KMS-11 (cell line): ENCODE measurements at regions not wholly inside any gene's neighbourhood (a gene's known extent, or its start where the extent isn't known, plus 50 kb on each side); places are given as distances from the start of the nearest gene placed in this dataset.

ENCODE experiments used
- H2AFZ ChIP-seq: fragments of 200-600 bp; sonication (generic); 2 replicates; pipeline ENCODE4 v1.6.1; 2016; ENCODE audit warnings: antibody characterized with exemption, mixed run types, low read depth
- H3K27ac ChIP-seq: fragments of 200-600 bp; sonication (generic); 2 replicates; pipeline ENCODE4 v1.6.1; 2016; ENCODE audit warnings: mild to moderate bottlenecking, mixed run types
- H3K27me3 ChIP-seq: fragments of 200-600 bp; sonication (generic); 2 replicates; pipeline ENCODE4 v1.6.1; 2017; ENCODE audit warnings: mild to moderate bottlenecking, low read depth, mixed run types, moderate library complexity; ENCODE audit not compliant: insufficient read depth
- H3K36me3 ChIP-seq: fragments of 200-600 bp; sonication (generic); 2 replicates; pipeline ENCODE4 v1.6.1; 2017; ENCODE audit warnings: mild to moderate bottlenecking, mixed run types; ENCODE audit not compliant: insufficient read depth
- H3K4me1 ChIP-seq: fragments of 200-600 bp; sonication (generic); 2 replicates; pipeline ENCODE4 v1.6.1; 2016; ENCODE audit warnings: mild to moderate bottlenecking, low read depth, mixed run types; ENCODE audit not compliant: poor library complexity, severe bottlenecking
- H3K4me2 ChIP-seq: fragments of 200-600 bp; sonication (generic); 2 replicates; pipeline ENCODE4 v1.7.0; 2016; ENCODE audit warnings: mild to moderate bottlenecking, mixed run types
- H3K4me3 ChIP-seq: fragments of 200-600 bp; sonication (generic); IDR thresholded peaks from 2 replicates; pipeline ENCODE4 v1.6.1; 2017; ENCODE audit warnings: low read depth, low read length, mixed read lengths; ENCODE audit not compliant: insufficient read depth
- H3K79me2 ChIP-seq: fragments of 200-600 bp; sonication (generic); 2 replicates; pipeline ENCODE4 v1.6.1; 2016; ENCODE audit warnings: low read depth, mixed run types; ENCODE audit not compliant: insufficient read depth
- H3K9ac ChIP-seq: fragments of 200-600 bp; sonication (generic); 2 replicates; pipeline ENCODE4 v1.6.1; 2016; ENCODE audit warnings: mild to moderate bottlenecking, mixed run types
- H4K20me1 ChIP-seq: fragments of 200-600 bp; sonication (generic); 2 replicates; pipeline ENCODE4 v1.6.1; 2016; ENCODE audit warnings: mild to moderate bottlenecking, mixed run types; ENCODE audit not compliant: insufficient read depth
- TF ChIP-seq, protein P1 (sequence below): fragments of 200-600 bp; sonication (generic); conservative IDR thresholded peaks from 2 replicates; pipeline ENCODE4 v1.6.1; 2017; ENCODE audit warnings: low read depth, mild to moderate bottlenecking, antibody characterized with exemption, low read length, moderate library complexity, mixed read lengths

DNA sequence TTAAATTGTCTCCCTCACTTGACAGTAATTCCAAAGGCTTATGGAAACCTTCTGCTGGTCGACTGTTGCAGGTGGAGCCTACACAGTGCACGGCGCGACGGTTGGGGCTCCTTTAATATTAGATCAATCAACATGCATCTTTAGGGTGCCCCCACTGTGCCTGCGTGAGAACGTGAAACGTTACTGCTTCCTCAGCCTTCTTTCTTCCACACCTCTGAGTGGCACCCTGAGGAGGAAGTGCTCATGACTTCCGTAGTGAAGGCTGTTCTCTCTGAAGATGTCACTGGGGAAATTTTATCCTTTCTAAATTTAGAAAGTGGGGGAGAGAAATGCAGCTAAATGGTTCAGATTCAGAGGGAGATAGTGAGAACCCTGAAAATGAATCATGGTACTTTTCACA lies 184.0 kb upstream of the ZFP42 start:
- Histone ChIP-seq H2AFZ (no peak overlapping the region), H4K20me1 (0 out of 2 replicates have a peak, but pooled peaks cover 3% of the 10 kb centered on the region), H3K36me3 (no peaks in the 10 kb centered on the region), H3K4me3 (no peak overlapping the region), H3K4me1 (no peaks in the 10 kb centered on the region), H3K27me3 (no peaks in the 10 kb centered on the region), H3K4me2 (no peak overlapping the region), H3K9ac (no peak overlapping the region), H3K79me2 (no peaks in the 10 kb centered on the region), H3K27ac (no peak overlapping the region)
- TF ChIP-seq, protein P1, sequence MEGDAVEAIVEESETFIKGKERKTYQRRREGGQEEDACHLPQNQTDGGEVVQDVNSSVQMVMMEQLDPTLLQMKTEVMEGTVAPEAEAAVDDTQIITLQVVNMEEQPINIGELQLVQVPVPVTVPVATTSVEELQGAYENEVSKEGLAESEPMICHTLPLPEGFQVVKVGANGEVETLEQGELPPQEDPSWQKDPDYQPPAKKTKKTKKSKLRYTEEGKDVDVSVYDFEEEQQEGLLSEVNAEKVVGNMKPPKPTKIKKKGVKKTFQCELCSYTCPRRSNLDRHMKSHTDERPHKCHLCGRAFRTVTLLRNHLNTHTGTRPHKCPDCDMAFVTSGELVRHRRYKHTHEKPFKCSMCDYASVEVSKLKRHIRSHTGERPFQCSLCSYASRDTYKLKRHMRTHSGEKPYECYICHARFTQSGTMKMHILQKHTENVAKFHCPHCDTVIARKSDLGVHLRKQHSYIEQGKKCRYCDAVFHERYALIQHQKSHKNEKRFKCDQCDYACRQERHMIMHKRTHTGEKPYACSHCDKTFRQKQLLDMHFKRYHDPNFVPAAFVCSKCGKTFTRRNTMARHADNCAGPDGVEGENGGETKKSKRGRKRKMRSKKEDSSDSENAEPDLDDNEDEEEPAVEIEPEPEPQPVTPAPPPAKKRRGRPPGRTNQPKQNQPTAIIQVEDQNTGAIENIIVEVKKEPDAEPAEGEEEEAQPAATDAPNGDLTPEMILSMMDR, result no peak

- Histone ChIP-seq H3K9ac (no peak overlapping the region), H3K4me1 (no peaks in the 10 kb centered on the region), H3K36me3 (no peaks in the 10 kb centered on the region), H2AFZ (no peak overlapping the region), H3K79me2 (no peaks in the 10 kb centered on the region), H3K27me3 (no peaks in the 10 kb centered on the region), H4K20me1 (0 out of 2 replicates have a peak, but pooled peaks cover 3% of the 10 kb centered on the region), H3K4me3 (no peak overlapping the region), H3K27ac (no peak overlapping the region), H3K4me2 (no peak overlapping the region)
- TF ChIP-seq, protein P1, result no peak
Measured at GRCh38 chr4:187814737-187815465, 180.7 kb upstream of the ZFP42 start.

- Histone ChIP-seq H3K9ac (no peak overlapping the region), H3K27ac (no peak overlapping the region), H3K27me3 (no peaks in the 10 kb centered on the region), H3K4me1 (no peaks in the 10 kb centered on the region), H3K36me3 (no peaks in the 10 kb centered on the region), H2AFZ (no peak overlapping the region), H4K20me1 (no peaks in the 10 kb centered on the region), H3K4me2 (no peak overlapping the region), H3K79me2 (no peaks in the 10 kb centered on the region), H3K4me3 (no peak overlapping the region)
- TF ChIP-seq, protein P1, result no peak
Measured at GRCh38 chr4:187826725-187827124, 168.8 kb upstream of the ZFP42 start.

GRCh38 chr4:187827631-187828030 lies 167.9 kb upstream of the ZFP42 start:
- no peaks in the 10 kb centered on the region for H3K36me3 ChIP-seq
- TF ChIP-seq, protein P1, result no peak
- no peaks in the 10 kb centered on the region for H4K20me1 ChIP-seq

More at GRCh38 chr4:187827631-187828030, 167.9 kb upstream of the ZFP42 start:
- Histone ChIP-seq H3K4me1 (no peaks in the 10 kb centered on the region), H3K79me2 (no peaks in the 10 kb centered on the region), H3K27me3 (no peaks in the 10 kb centered on the region), H2AFZ (no peak overlapping the region), H3K9ac (no peak overlapping the region), H3K4me2 (no peak overlapping the region), H3K27ac (no peak overlapping the region), H3K4me3 (no peak overlapping the region)
